PC-3 (cell line): ENCODE measurements at regions not wholly inside any gene's neighbourhood (a gene's known extent, or its start where the extent isn't known, plus 50 kb on each side); places are given as distances from the start of the nearest gene placed in this dataset.

Experiments used
- EZH2phosphoT487 ChIP-seq: fragments of 300-600 bp; sonication (generic); IDR thresholded peaks from 2 replicates; pipeline ENCODE4 v1.6.1; 2018; ENCODE audit warnings: mild to moderate bottlenecking, antibody characterized with exemption, low read length, borderline replicate concordance
- TF ChIP-seq, protein P1 (sequence below): fragments of 300-600 bp; sonication (generic); conservative IDR thresholded peaks from 2 replicates; pipeline ENCODE4 v1.5.1; 2017; ENCODE audit warnings: antibody characterized with exemption, low read depth, mild to moderate bottlenecking, low read length

DNA sequence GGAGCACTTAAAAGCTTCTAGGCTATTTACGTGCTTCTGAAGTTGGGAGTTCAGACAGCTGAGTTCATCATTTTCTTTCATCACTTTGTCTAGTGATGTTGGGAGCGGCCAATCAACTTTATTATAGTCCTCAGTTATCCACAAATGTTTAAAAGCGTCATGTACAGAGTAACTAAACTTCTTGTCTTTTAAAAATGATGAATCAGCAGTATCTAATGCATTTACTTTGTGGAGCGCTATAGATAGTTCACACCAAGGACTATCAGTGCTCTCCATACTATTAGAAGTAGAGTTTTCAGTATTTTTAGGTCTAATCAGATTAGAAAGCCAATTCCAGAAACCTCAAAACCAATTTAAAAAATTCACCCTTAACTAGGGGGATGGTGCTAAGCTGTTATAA, 778.7 kb upstream of the PRMT6 start:
- TF ChIP-seq, protein P1, sequence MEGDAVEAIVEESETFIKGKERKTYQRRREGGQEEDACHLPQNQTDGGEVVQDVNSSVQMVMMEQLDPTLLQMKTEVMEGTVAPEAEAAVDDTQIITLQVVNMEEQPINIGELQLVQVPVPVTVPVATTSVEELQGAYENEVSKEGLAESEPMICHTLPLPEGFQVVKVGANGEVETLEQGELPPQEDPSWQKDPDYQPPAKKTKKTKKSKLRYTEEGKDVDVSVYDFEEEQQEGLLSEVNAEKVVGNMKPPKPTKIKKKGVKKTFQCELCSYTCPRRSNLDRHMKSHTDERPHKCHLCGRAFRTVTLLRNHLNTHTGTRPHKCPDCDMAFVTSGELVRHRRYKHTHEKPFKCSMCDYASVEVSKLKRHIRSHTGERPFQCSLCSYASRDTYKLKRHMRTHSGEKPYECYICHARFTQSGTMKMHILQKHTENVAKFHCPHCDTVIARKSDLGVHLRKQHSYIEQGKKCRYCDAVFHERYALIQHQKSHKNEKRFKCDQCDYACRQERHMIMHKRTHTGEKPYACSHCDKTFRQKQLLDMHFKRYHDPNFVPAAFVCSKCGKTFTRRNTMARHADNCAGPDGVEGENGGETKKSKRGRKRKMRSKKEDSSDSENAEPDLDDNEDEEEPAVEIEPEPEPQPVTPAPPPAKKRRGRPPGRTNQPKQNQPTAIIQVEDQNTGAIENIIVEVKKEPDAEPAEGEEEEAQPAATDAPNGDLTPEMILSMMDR = no peak
- TF ChIP-seq EZH2phosphoT487 = no peak
